ENCODE measurements at regions not wholly inside any gene's neighbourhood (a gene's known extent, or its start where the extent isn't known, plus 50 kb on each side); places are given as distances from the start of the nearest gene placed in this dataset.

GRCh38 chr2:2750867-2751714 is 420.0 kb upstream of the MYT1L start:
- no peak for ATAC-seq
- no peak for DNase-seq
- intact Hi-C loops (cut with micrococcal nuclease): no loop called here

- no peak for DNase-seq
- intact Hi-C loops (cut with micrococcal nuclease): no loop called here
Measured at GRCh38 chr2:2749206-2749598, 418.1 kb upstream of the MYT1L start.

GRCh38 chr2:2748399-2749205 is 417.5 kb upstream of the MYT1L start:
- DNase-seq: no peak
- no peak for ATAC-seq
- intact Hi-C loops (cut with micrococcal nuclease): no loop called here

More at GRCh38 chr2:2749206-2749598, 418.1 kb upstream of the MYT1L start:
- no peak for ATAC-seq

GRCh38 chr2:2747797-2748301 is 416.8 kb upstream of the MYT1L start:
- intact Hi-C loops (cut with micrococcal nuclease): no loop called here
- no peak for ATAC-seq
- no peak for DNase-seq

GRCh38 chr2:2746731-2747130 is 415.7 kb upstream of the MYT1L start:
- intact Hi-C loops (cut with micrococcal nuclease): no loop called here
- ATAC-seq (no peak), DNase-seq (no peak)

GRCh38 chr2:2744958-2745715 is 414.1 kb upstream of the MYT1L start:
- DNase-seq: no peak
- intact Hi-C loops (cut with micrococcal nuclease): no loop called here
- no peak for ATAC-seq

- intact Hi-C loops (cut with micrococcal nuclease): no loop called here
- DNase-seq (no peak), ATAC-seq (no peak)
Measured at GRCh38 chr2:2744107-2744506, 413.0 kb upstream of the MYT1L start.

- ATAC-seq (peak; percentile 98), DNase-seq (peak; percentile 78)
- intact Hi-C loops (cut with micrococcal nuclease): no loop called here
Measured at GRCh38 chr2:2743164-2743571, 412.1 kb upstream of the MYT1L start.

GRCh38 chr2:2742726-2743125 is 411.7 kb upstream of the MYT1L start:
- no peak for DNase-seq
- no peak for ATAC-seq
- intact Hi-C loops (cut with micrococcal nuclease): no loop called here

- ATAC-seq (no peak), DNase-seq (no peak)
- intact Hi-C loops (cut with micrococcal nuclease): no loop called here
Measured at GRCh38 chr2:2740238-2740775, 409.2 kb upstream of the MYT1L start.

- intact Hi-C loops (cut with micrococcal nuclease): no loop called here
- DNase-seq (no peak), ATAC-seq (no peak)
Measured at GRCh38 chr2:2739231-2739795, 408.2 kb upstream of the MYT1L start.

- intact Hi-C loops (cut with micrococcal nuclease): no loop called here
- ATAC-seq (no peak), DNase-seq (no peak)
Measured at GRCh38 chr2:2738684-2739083, 407.6 kb upstream of the MYT1L start.

- intact Hi-C loops (cut with micrococcal nuclease): no loop called here
- DNase-seq: no peak
- no peak for ATAC-seq
Measured at GRCh38 chr2:2738276-2738675, 407.2 kb upstream of the MYT1L start.

GRCh38 chr2:2735041-2735440 is 404.0 kb upstream of the MYT1L start:
- DNase-seq (no peak), ATAC-seq (no peak)
- intact Hi-C loops (cut with micrococcal nuclease): no loop called here

GRCh38 chr2:2734308-2734707 is 403.2 kb upstream of the MYT1L start:
- intact Hi-C loops (cut with micrococcal nuclease): no loop called here
- DNase-seq: no peak
- ATAC-seq: no peak

GRCh38 chr2:2733818-2734217 is 402.7 kb upstream of the MYT1L start:
- ATAC-seq: no peak
- intact Hi-C loops (cut with micrococcal nuclease): no loop called here

GRCh38 chr2:2732331-2733119 is 401.4 kb upstream of the MYT1L start:
- intact Hi-C loops (cut with micrococcal nuclease): no loop called here
- ATAC-seq: no peak

More at GRCh38 chr2:2733818-2734217, 402.7 kb upstream of the MYT1L start:
- DNase-seq: no peak

GRCh38 chr2:2731816-2732284 is 400.8 kb upstream of the MYT1L start:
- ATAC-seq (no peak), DNase-seq (no peak)
- intact Hi-C loops (cut with micrococcal nuclease): no loop called here

More at GRCh38 chr2:2732331-2733119, 401.4 kb upstream of the MYT1L start:
- DNase-seq: no peak

All from left ventricle myocardium superior (tissue), 1 donor.